HG03025 (cell line): ENCODE measurements at regions not wholly inside any gene's neighbourhood (a gene's known extent, or its start where the extent isn't known, plus 50 kb on each side); places are given as distances from the start of the nearest gene placed in this dataset.
"Not testable (repeated sequence)": the region's sequence is repeated elsewhere in the genome, so short reads cannot be mapped to it uniquely, and the experiment has no call there.

ENCODE experiments used
- ATAC-seq: cut with Tn5 transposase; IDR thresholded peaks from one replicate; pipeline ENCODE4 v1.9.1; 2021; ENCODE audit warnings: mild to moderate bottlenecking, moderate library complexity; ENCODE audit not compliant: unreplicated experiment, low FRiP score

- no peak for ATAC-seq
Observed at GRCh38 chr11:22031791-22032190, 161.1 kb upstream of the ANO5 start.

GRCh38 chr11:22037505-22037904 is 155.4 kb upstream of the ANO5 start:
- ATAC-seq = no peak

GRCh38 chr11:22041039-22041438 is 151.8 kb upstream of the ANO5 start:
- ATAC-seq = no peak

GRCh38 chr11:22042081-22042480 is 150.8 kb upstream of the ANO5 start:
- ATAC-seq = no peak

- ATAC-seq = no peak
Observed at GRCh38 chr11:22044126-22044525, 148.8 kb upstream of the ANO5 start.

GRCh38 chr11:22049276-22049675 is 143.6 kb upstream of the ANO5 start:
- ATAC-seq = no peak

GRCh38 chr11:22065472-22065871 is 127.4 kb upstream of the ANO5 start:
- ATAC-seq = no peak

GRCh38 chr11:22069844-22070243 is 123.0 kb upstream of the ANO5 start:
- no peak for ATAC-seq

GRCh38 chr11:22076271-22076930 is 116.5 kb upstream of the ANO5 start:
- ATAC-seq = no peak

GRCh38 chr11:22078063-22078462 is 114.8 kb upstream of the ANO5 start:
- ATAC-seq = no peak

GRCh38 chr11:22079133-22079872 is 113.6 kb upstream of the ANO5 start:
- ATAC-seq = no peak

GRCh38 chr11:22082178-22082577 is 110.7 kb upstream of the ANO5 start:
- no peak for ATAC-seq

GRCh38 chr11:22082788-22083187 is 110.1 kb upstream of the ANO5 start:
- no peak for ATAC-seq

GRCh38 chr11:22084056-22084455 is 108.8 kb upstream of the ANO5 start:
- no peak for ATAC-seq

GRCh38 chr11:22084564-22084963 is 108.3 kb upstream of the ANO5 start:
- no peak for ATAC-seq

GRCh38 chr11:22089609-22090008 is 103.3 kb upstream of the ANO5 start:
- ATAC-seq = no peak

GRCh38 chr11:22106566-22106965 is 86.3 kb upstream of the ANO5 start:
- ATAC-seq = no peak

GRCh38 chr11:22115470-22116029 is 77.3 kb upstream of the ANO5 start:
- no peak for ATAC-seq

GRCh38 chr11:22127981-22128380 is 64.9 kb upstream of the ANO5 start:
- not testable (repeated sequence) for ATAC-seq

- ATAC-seq = no peak
Observed at GRCh38 chr11:22130462-22131053, 62.3 kb upstream of the ANO5 start.

GRCh38 chr11:22133776-22134175 is 59.1 kb upstream of the ANO5 start:
- no peak for ATAC-seq
